Ectodermal cell (in vitro differentiated cells): ENCODE measurements at regions not wholly inside any gene's neighbourhood (a gene's known extent, or its start where the extent isn't known, plus 50 kb on each side); places are given as distances from the start of the nearest gene placed in this dataset.
A peak's percentile ranks its signal among the peaks of the same experiment; 100 is the strongest.

ENCODE experiments used
- H3K27ac ChIP-seq: 2 replicates; pipeline ENCODE4 v1.7.0; 2013; ENCODE audit warnings: mild to moderate bottlenecking, low read depth, low read length; ENCODE audit not compliant: insufficient read depth, poor library complexity, severe bottlenecking
- H3K27me3 ChIP-seq: 2 replicates; pipeline ENCODE4 v1.7.0; 2013; ENCODE audit warnings: mild to moderate bottlenecking, low read length; ENCODE audit not compliant: insufficient read depth, control insufficient read depth, poor library complexity, severe bottlenecking
- H3K36me3 ChIP-seq: one replicate; pipeline ENCODE4 v1.7.0; 2013; ENCODE audit warnings: low read length; ENCODE audit not compliant: control insufficient read depth, insufficient read depth
- H3K4me1 ChIP-seq: one replicate; pipeline ENCODE4 v1.7.0; 2013; ENCODE audit warnings: low read length; ENCODE audit not compliant: control insufficient read depth, insufficient read depth
- H3K4me3 ChIP-seq: 2 replicates; pipeline ENCODE4 v1.7.0; 2013; ENCODE audit warnings: low read depth, low read length, control low read depth; ENCODE audit not compliant: insufficient read depth
- H3K9me3 ChIP-seq: 2 replicates; pipeline ENCODE4 v1.7.0; 2013; ENCODE audit warnings: mild to moderate bottlenecking, low read length, moderate library complexity; ENCODE audit not compliant: control insufficient read depth
- WGBS, 2 experiments: methylation state at CpG; one replicate each; pipeline ENCODE4 v1.1.7; 2013; ENCODE audit warnings: missing lambda C conversion rate in 2 of 2; 5-methylcytosine and 5-hydroxymethylcytosine counted together

GRCh38 chr10:31754803-31755624 lies 173.6 kb downstream of the ARHGAP12 start:
- Histone ChIP-seq H3K27ac (peak overlapping the region; percentile 48), H3K36me3 (no peaks in the 10 kb centered on the region), H3K4me1 (peaks cover 26% of the 10 kb centered on the region), H3K9me3 (no peaks in the 10 kb centered on the region), H3K4me3 (no peak overlapping the region), H3K27me3 (no peaks in the 10 kb centered on the region)
- 49 to 54% methylated on average over 14 of the region's 14 CpGs for WGBS, 2 experiments

GRCh38 chr10:31753681-31754080 lies 174.9 kb downstream of the ARHGAP12 start:
- 94 to 97% methylated on average over 6 of the region's 6 CpGs for WGBS, 2 experiments
- Histone ChIP-seq H3K9me3 (no peaks in the 10 kb centered on the region), H3K27me3 (no peaks in the 10 kb centered on the region), H3K4me1 (peaks cover 29% of the 10 kb centered on the region), H3K36me3 (no peaks in the 10 kb centered on the region), H3K4me3 (no peak overlapping the region), H3K27ac (no peak overlapping the region)

GRCh38 chr10:31752170-31752569 lies 176.5 kb downstream of the ARHGAP12 start:
- Histone ChIP-seq H3K36me3 (no peaks in the 10 kb centered on the region), H3K4me1 (peaks cover 21% of the 10 kb centered on the region), H3K27me3 (no peaks in the 10 kb centered on the region), H3K9me3 (no peaks in the 10 kb centered on the region), H3K4me3 (no peak overlapping the region), H3K27ac (no peak overlapping the region)
- 100% methylated on average over 1 of the region's 1 CpG for WGBS, 2 experiments

- Histone ChIP-seq H3K9me3 (no peaks in the 10 kb centered on the region), H3K36me3 (no peaks in the 10 kb centered on the region)
Observed at GRCh38 chr10:31751738-31752080, 176.9 kb downstream of the ARHGAP12 start.

GRCh38 chr10:31751051-31751737 lies 177.4 kb downstream of the ARHGAP12 start:
- no peak overlapping the region for H3K4me3 ChIP-seq
- H3K9me3 ChIP-seq: no peaks in the 10 kb centered on the region
- H3K27ac ChIP-seq: no peak overlapping the region
- 94% methylated on average over 7 of the region's 7 CpGs for WGBS, 2 experiments
- H3K4me1 ChIP-seq: peaks cover 21% of the 10 kb centered on the region
- H3K36me3 ChIP-seq: no peaks in the 10 kb centered on the region
- H3K27me3 ChIP-seq: no peaks in the 10 kb centered on the region

More at GRCh38 chr10:31751738-31752080, 176.9 kb downstream of the ARHGAP12 start:
- WGBS, 2 experiments: 91 to 93% methylated on average over 9 of the region's 9 CpGs
- Histone ChIP-seq H3K4me1 (peaks cover 21% of the 10 kb centered on the region), H3K4me3 (no peak overlapping the region), H3K27ac (no peak overlapping the region), H3K27me3 (no peaks in the 10 kb centered on the region)

GRCh38 chr10:31749981-31750840 lies 178.4 kb downstream of the ARHGAP12 start:
- no peaks in the 10 kb centered on the region for H3K9me3 ChIP-seq
- WGBS, 2 experiments: 78 to 80% methylated on average over 28 of the region's 28 CpGs
- no peaks in the 10 kb centered on the region for H3K27me3 ChIP-seq
- no peak overlapping the region for H3K4me3 ChIP-seq
- no peak overlapping the region for H3K27ac ChIP-seq
- H3K36me3 ChIP-seq: no peaks in the 10 kb centered on the region
- peaks cover 18% of the 10 kb centered on the region for H3K4me1 ChIP-seq

GRCh38 chr10:31749301-31749700 lies 179.3 kb downstream of the ARHGAP12 start:
- H3K36me3 ChIP-seq: no peaks in the 10 kb centered on the region
- H3K27ac ChIP-seq: peak overlapping the region; percentile 36
- no peaks in the 10 kb centered on the region for H3K27me3 ChIP-seq
- H3K4me1 ChIP-seq: peaks cover 12% of the 10 kb centered on the region
- H3K9me3 ChIP-seq: no peaks in the 10 kb centered on the region
- no peak overlapping the region for H3K4me3 ChIP-seq
- WGBS, 2 experiments: 68 to 77% methylated on average over 13 of the region's 13 CpGs

GRCh38 chr10:31745612-31746376 lies 182.8 kb downstream of the ARHGAP12 start:
- H3K27me3 ChIP-seq: no peaks in the 10 kb centered on the region
- H3K4me3 ChIP-seq: no peak overlapping the region
- 93% methylated on average over 9 of the region's 9 CpGs for WGBS, 2 experiments
- H3K36me3 ChIP-seq: no peaks in the 10 kb centered on the region
- peaks cover 12% of the 10 kb centered on the region for H3K4me1 ChIP-seq
- H3K9me3 ChIP-seq: no peaks in the 10 kb centered on the region
- H3K27ac ChIP-seq: no peak overlapping the region

- no peaks in the 10 kb centered on the region for H3K4me1 ChIP-seq
- H3K27ac ChIP-seq: no peak overlapping the region
- no peaks in the 10 kb centered on the region for H3K36me3 ChIP-seq
- H3K4me3 ChIP-seq: no peak overlapping the region
- no peaks in the 10 kb centered on the region for H3K27me3 ChIP-seq
- WGBS, 2 experiments: 80 to 88% methylated on average over 1 of the region's 1 CpG
- H3K9me3 ChIP-seq: no peaks in the 10 kb centered on the region
Observed at GRCh38 chr10:31744025-31744424, 184.6 kb downstream of the ARHGAP12 start.
